GM23248 (cell line): ENCODE measurements at regions not wholly inside any gene's neighbourhood (a gene's known extent, or its start where the extent isn't known, plus 50 kb on each side); places are given as distances from the start of the nearest gene placed in this dataset.

Experiments
- DNase-seq: peaks from one replicate; pipeline ENCODE4 v3.0.0-alpha.2; 2015
- H2AFZ ChIP-seq: fragments of 200-600 bp; sonication (generic); 2 replicates; pipeline ENCODE4 v1.6.1; 2016; ENCODE audit warnings: antibody characterized with exemption
- H3F3A ChIP-seq: fragments of 200-600 bp; sonication (generic); 2 replicates; pipeline ENCODE4 v1.6.1; 2016; ENCODE audit warnings: mild to moderate bottlenecking, antibody characterized with exemption, mixed run types; ENCODE audit not compliant: insufficient read depth
- H3K27ac ChIP-seq: fragments of 200-600 bp; sonication (generic); 2 replicates; pipeline ENCODE4 v1.5.1; 2016; ENCODE audit warnings: mild to moderate bottlenecking
- H3K27me3 ChIP-seq: fragments of 200-600 bp; sonication (generic); replicated peaks from 2 replicates; pipeline ENCODE4 v1.6.1; 2016; ENCODE audit warnings: mild to moderate bottlenecking; ENCODE audit not compliant: insufficient read depth
- H3K36me3 ChIP-seq: fragments of 200-600 bp; sonication (generic); 2 replicates; pipeline ENCODE4 v1.6.1; 2016; ENCODE audit warnings: low read depth, mild to moderate bottlenecking
- H3K4me1 ChIP-seq: fragments of 200-600 bp; sonication (generic); 2 replicates; pipeline ENCODE4 v1.6.1; 2016; ENCODE audit warnings: mild to moderate bottlenecking; ENCODE audit not compliant: insufficient read depth
- H3K4me2 ChIP-seq: fragments of 200-600 bp; sonication (generic); one replicate; pipeline ENCODE4 v1.6.1; 2016; ENCODE audit warnings: mild to moderate bottlenecking; ENCODE audit not compliant: unreplicated experiment
- H3K4me3 ChIP-seq: fragments of 200-600 bp; sonication (generic); 2 replicates; pipeline ENCODE4 v1.5.1; 2016; ENCODE audit warnings: mild to moderate bottlenecking
- H3K79me2 ChIP-seq: fragments of 200-600 bp; sonication (generic); 2 replicates; pipeline ENCODE4 v1.6.1; 2016; ENCODE audit warnings: mild to moderate bottlenecking; ENCODE audit not compliant: insufficient read depth
- H3K9ac ChIP-seq: fragments of 200-600 bp; sonication (generic); 2 replicates; pipeline ENCODE4 v1.6.1; 2016; ENCODE audit warnings: mild to moderate bottlenecking
- H3K9me2 ChIP-seq: fragments of 200-600 bp; sonication (generic); 2 replicates; pipeline ENCODE4 v1.6.1; 2016; ENCODE audit warnings: mixed run types, mild to moderate bottlenecking, moderate library complexity; ENCODE audit not compliant: insufficient read depth
- H3K9me3 ChIP-seq: fragments of 200-600 bp; sonication (generic); one replicate; pipeline ENCODE4 v1.6.1; 2017; ENCODE audit warnings: low read depth
- H4K20me1 ChIP-seq: fragments of 200-600 bp; sonication (generic); 2 replicates; pipeline ENCODE4 v1.6.0; 2016; ENCODE audit not compliant: insufficient read depth
- EZH2 ChIP-seq: fragments of 200-600 bp; sonication (generic); IDR thresholded peaks from 2 replicates; pipeline ENCODE4 v1.6.1; 2018; ENCODE audit warnings: antibody characterized with exemption, mild to moderate bottlenecking; ENCODE audit not compliant: insufficient read depth, poor library complexity, severe bottlenecking
- EZH2phosphoT487 ChIP-seq: fragments of 200-600 bp; sonication (generic); IDR thresholded peaks from 2 replicates; pipeline ENCODE4 v1.6.1; 2018; ENCODE audit warnings: antibody characterized with exemption, moderate library complexity, mild to moderate bottlenecking, low read depth; ENCODE audit not compliant: insufficient read depth
- WGBS, 2 experiments: methylation state at CpG; one replicate each; pipeline ENCODE4 v1.1.6; 2015 to 2017; ENCODE audit warnings: low lambda C conversion rate in 2 of 2, low coverage in 1 of 2; ENCODE audit errors: missing lambda C conversion rate in 2 of 2; 5-methylcytosine and 5-hydroxymethylcytosine counted together
- in situ Hi-C: fragments of 300-500 bp; cut with MboI; formaldehyde crosslinking; loops from 2 replicates; pipeline ENCODE4 v1.15.0; 2020

DNA sequence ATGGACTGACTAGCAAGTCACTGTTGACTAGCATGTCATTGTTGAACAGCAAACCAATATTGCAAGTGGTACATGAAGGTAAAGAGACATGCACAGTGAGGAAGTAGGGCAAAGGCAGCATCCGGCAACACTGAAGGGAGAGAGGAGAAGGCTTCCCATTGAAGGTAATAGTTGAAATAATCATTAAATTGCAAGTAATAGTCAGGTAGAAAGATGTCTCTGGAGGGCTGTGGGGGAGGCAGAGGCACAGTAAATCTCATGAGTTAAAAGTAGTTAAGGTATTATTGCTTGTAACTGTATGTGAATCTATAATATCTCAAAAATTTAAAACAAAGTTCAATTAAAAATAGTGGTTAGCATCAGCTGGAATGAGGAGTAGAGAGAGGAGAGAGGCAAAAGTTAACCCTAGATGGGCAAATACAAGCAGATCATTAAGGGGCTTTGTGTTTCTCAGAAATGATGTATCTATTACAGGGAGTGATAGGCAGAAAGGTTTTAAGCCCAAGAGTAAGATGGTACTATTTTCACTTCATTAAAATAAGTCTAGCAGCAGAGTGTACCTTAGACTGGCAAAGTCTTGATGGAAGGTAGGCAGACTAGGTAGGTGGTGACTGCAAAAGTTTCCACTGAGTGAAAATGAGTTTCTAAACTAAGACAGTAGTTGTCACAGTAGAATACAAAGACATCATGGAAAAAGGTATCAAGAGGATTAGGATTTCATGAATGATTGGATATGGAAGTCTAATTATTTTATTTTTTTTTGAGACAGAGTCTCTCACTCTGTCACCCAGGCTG is 776.6 kb downstream of the RAB28 start:
- DNase-seq = no peak
- Histone ChIP-seq H3K9me3 (no peaks in the 10 kb centered on the region), H3K36me3 (no peaks in the 10 kb centered on the region), H4K20me1 (no peaks in the 10 kb centered on the region), H3K4me1 (no peaks in the 10 kb centered on the region), H2AFZ (no peak overlapping the region), H3K4me2 (no peak overlapping the region), H3K27me3 (no peaks in the 10 kb centered on the region), H3K79me2 (no peaks in the 10 kb centered on the region), H3K9me2 (no peaks in the 10 kb centered on the region), H3K4me3 (no peak overlapping the region), H3K9ac (no peak overlapping the region), H3K27ac (no peak overlapping the region), H3F3A (no peaks in the 10 kb centered on the region)
- no peak for TF ChIP-seq EZH2
- TF ChIP-seq EZH2phosphoT487 = no peak
- in situ Hi-C loops = no loop called here
- 16 to 27% methylated on average over 1 of the region's 1 CpG for WGBS, 2 experiments

DNA sequence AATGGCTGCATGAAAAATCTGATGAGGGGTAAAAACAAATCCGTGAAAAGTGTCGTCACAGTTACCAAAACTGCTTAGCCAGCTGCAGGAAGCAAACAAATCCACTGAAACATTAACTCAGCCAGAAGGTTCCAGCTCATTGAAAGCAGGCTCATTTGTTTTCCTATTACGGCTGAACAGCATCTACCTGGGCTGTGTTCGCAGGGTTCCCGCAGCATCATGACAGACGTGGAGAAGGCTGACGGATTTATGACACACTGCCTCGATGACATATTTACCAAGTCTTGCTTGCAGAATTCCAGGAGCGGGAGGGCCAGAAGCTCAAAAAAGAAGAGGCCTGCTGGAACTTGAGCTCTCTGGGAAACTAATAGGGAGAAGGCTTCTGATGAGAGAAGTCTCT is 781.1 kb downstream of the RAB28 start:
- DNase-seq = no peak
- Histone ChIP-seq H3K4me1 (no peaks in the 10 kb centered on the region), H4K20me1 (no peaks in the 10 kb centered on the region), H2AFZ (no peak overlapping the region), H3K27ac (no peak overlapping the region), H3K4me3 (no peak overlapping the region), H3K36me3 (no peaks in the 10 kb centered on the region), H3K4me2 (no peak overlapping the region), H3F3A (no peaks in the 10 kb centered on the region), H3K9ac (no peak overlapping the region), H3K9me2 (no peaks in the 10 kb centered on the region), H3K79me2 (no peaks in the 10 kb centered on the region), H3K27me3 (no peaks in the 10 kb centered on the region), H3K9me3 (no peaks in the 10 kb centered on the region)
- WGBS, 2 experiments = 45 to 49% methylated on average over 9 of the region's 9 CpGs
- in situ Hi-C loops = no loop called here
- TF ChIP-seq EZH2 = no peak
- no peak for TF ChIP-seq EZH2phosphoT487

DNA sequence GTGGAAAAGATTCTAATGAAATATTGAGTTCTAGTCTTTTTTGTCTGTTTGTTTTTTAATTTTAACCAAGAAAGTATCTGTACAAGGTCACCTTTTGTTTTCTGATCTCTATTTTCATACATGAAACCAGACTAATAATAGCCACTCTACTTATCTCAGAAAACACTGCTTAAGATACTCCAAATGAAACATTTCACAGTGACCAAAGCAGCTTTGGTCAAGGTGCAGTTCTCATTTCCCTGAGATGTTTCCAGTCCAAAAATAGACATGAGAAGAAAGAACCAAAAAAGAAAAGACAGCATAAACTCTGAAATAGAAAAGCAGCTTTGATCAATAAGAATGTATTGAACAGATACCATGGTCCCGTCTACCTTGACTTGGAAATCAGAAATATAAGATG is 782.8 kb downstream of the RAB28 start:
- H3K79me2 ChIP-seq = no peaks in the 10 kb centered on the region
- no peaks in the 10 kb centered on the region for H3K9me3 ChIP-seq
- H3K27me3 ChIP-seq = no peaks in the 10 kb centered on the region
- no peaks in the 10 kb centered on the region for H3K4me1 ChIP-seq
- H3F3A ChIP-seq = no peaks in the 10 kb centered on the region
- H3K4me3 ChIP-seq = no peak overlapping the region
- H3K4me2 ChIP-seq = no peak overlapping the region
- no peaks in the 10 kb centered on the region for H3K9me2 ChIP-seq
- in situ Hi-C loops = no loop called here
- no peaks in the 10 kb centered on the region for H3K36me3 ChIP-seq
- H2AFZ ChIP-seq = no peak overlapping the region
- no peaks in the 10 kb centered on the region for H4K20me1 ChIP-seq
- H3K27ac ChIP-seq = no peak overlapping the region
- no peak for DNase-seq
- TF ChIP-seq EZH2 (no peak), EZH2phosphoT487 (no peak)
- H3K9ac ChIP-seq = no peak overlapping the region
- 39 to 45% methylated on average over 1 of the region's 1 CpG for WGBS, 2 experiments

DNA sequence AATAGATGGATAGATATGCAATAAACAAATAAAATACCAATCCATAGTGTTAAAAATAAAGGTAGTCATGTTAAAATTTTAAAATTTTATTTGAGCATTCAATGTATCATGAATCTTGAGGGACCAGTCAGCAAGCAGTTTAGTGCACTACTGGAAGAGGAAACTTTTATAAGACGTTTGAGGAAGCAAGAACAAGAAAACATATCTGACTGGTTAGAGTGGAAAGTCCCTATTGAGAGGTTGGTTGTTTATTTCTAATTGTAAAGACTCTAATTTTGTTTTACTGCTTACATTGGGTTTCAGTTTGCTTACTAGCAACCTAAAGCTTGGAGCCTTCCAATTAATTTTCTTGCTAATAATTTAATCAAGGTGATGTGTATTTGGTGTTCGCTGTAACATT is 786.2 kb downstream of the RAB28 start:
- H3K9ac ChIP-seq = no peak overlapping the region
- no peaks in the 10 kb centered on the region for H3F3A ChIP-seq
- no peaks in the 10 kb centered on the region for H3K27me3 ChIP-seq
- no peak overlapping the region for H3K27ac ChIP-seq
- no peaks in the 10 kb centered on the region for H3K9me2 ChIP-seq
- no peak overlapping the region for H3K4me3 ChIP-seq
- no peak for TF ChIP-seq EZH2phosphoT487
- no peak for TF ChIP-seq EZH2
- no peaks in the 10 kb centered on the region for H3K4me1 ChIP-seq
- no peak overlapping the region for H2AFZ ChIP-seq
- no peaks in the 10 kb centered on the region for H3K79me2 ChIP-seq
- DNase-seq = no peak
- in situ Hi-C loops = no loop called here
- no peaks in the 10 kb centered on the region for H3K36me3 ChIP-seq
- 23 to 26% methylated on average over 2 of the region's 2 CpGs for WGBS, 2 experiments
- H3K9me3 ChIP-seq = no peaks in the 10 kb centered on the region
- H3K4me2 ChIP-seq = no peak overlapping the region
- H4K20me1 ChIP-seq = no peaks in the 10 kb centered on the region
